DND-41 (cell line): ENCODE measurements at regions not wholly inside any gene's neighbourhood (a gene's known extent, or its start where the extent isn't known, plus 50 kb on each side); places are given as distances from the start of the nearest gene placed in this dataset.

Source experiments
- ATAC-seq: fragments of 200-7000 bp; cut with Tn5 transposase; 3 replicates; pipeline ENCODE4 v1.9.1; 2021; ENCODE audit warnings: low read depth; ENCODE audit not compliant: insufficient read depth
- DNase-seq: peaks from one replicate; pipeline ENCODE4 v3.0.0-alpha.2; 2020
- H2AFZ ChIP-seq: 2 replicates; pipeline ENCODE4 v1.6.0; 2012; ENCODE audit warnings: low read depth, low read length
- H3K27ac ChIP-seq: 2 replicates; pipeline ENCODE4 v1.5.1; 2012; ENCODE audit warnings: low read length, inconsistent platforms
- H3K27me3 ChIP-seq: fragments of 200-600 bp; sonication (generic); 2 replicates; pipeline ENCODE4 v1.6.0; 2012; ENCODE audit warnings: low read length, mild to moderate bottlenecking, inconsistent platforms; ENCODE audit not compliant: insufficient read depth, poor library complexity
- H3K36me3 ChIP-seq: 2 replicates; pipeline ENCODE4 v1.5.1; 2012; ENCODE audit warnings: low read length, inconsistent platforms; ENCODE audit not compliant: insufficient read depth
- H3K4me1 ChIP-seq: 2 replicates; pipeline ENCODE4 v1.5.1; 2012; ENCODE audit warnings: mild to moderate bottlenecking, low read length; ENCODE audit not compliant: insufficient read depth
- H3K4me2 ChIP-seq: 2 replicates; pipeline ENCODE4 v1.6.0; 2012; ENCODE audit warnings: mild to moderate bottlenecking, moderate library complexity, low read length, inconsistent platforms; ENCODE audit not compliant: insufficient read depth
- H3K4me3 ChIP-seq, 2 experiments: fragments of 200-600 bp in 1 of 2; shearing (Covaris generic) in 1 of 2; 2 replicates each; pipeline ENCODE4 v1.5.1; 2012 to 2016; ENCODE audit warnings: inconsistent platforms in 2 of 2, low read length in 2 of 2, mild to moderate bottlenecking in 2 of 2, low read depth in 1 of 2, moderate library complexity in 1 of 2
- H3K79me2 ChIP-seq: 2 replicates; pipeline ENCODE4 v1.6.0; 2012; ENCODE audit warnings: low read length, inconsistent platforms; ENCODE audit not compliant: insufficient read depth
- H3K9ac ChIP-seq: 2 replicates; pipeline ENCODE4 v1.6.0; 2012; ENCODE audit warnings: low read depth, mild to moderate bottlenecking, inconsistent platforms, low read length, moderate library complexity
- H3K9me3 ChIP-seq: 2 replicates; pipeline ENCODE4 v1.5.1; 2012; ENCODE audit warnings: low read length, moderate library complexity, mild to moderate bottlenecking, inconsistent platforms; ENCODE audit not compliant: insufficient read depth, severe bottlenecking
- H4K20me1 ChIP-seq: 2 replicates; pipeline ENCODE4 v1.6.0; 2012; ENCODE audit warnings: low read length; ENCODE audit not compliant: insufficient read depth
- EZH2 ChIP-seq: IDR thresholded peaks from 3 replicates; pipeline ENCODE4 v1.6.1; 2012; ENCODE audit warnings: borderline replicate concordance, low read depth, mild to moderate bottlenecking, moderate library complexity, low read length, inconsistent platforms; ENCODE audit not compliant: severe bottlenecking
- TF ChIP-seq, protein P1 (sequence below): IDR thresholded peaks from 2 replicates; pipeline ENCODE4 v1.5.1; 2012; ENCODE audit warnings: borderline replicate concordance, low read length, moderate library complexity, mild to moderate bottlenecking; ENCODE audit not compliant: poor library complexity, severe bottlenecking; ENCODE audit errors: extremely low read depth

DNA sequence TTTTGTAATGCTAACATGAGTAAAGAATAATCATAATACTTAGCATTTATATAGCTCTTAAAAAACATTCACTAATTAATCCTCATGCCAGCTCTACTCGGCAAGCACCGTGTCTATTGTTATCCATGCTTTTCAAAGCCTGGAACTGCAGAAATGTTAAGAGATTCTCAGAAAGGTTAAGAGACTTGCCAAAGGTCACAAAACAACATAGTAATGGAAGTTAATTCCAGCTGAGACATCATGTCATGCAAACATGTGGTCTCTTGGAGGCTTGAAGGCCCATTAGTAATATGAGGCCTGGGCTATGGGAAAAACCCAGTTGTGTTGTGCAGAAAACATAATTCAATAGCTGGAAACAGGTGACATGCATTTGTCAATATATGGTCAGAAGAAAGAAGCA is 389.9 kb upstream of the GOT2 start:
- Histone ChIP-seq H3K4me3 (no peak overlapping the region), H3K27me3 (no peaks in the 10 kb centered on the region), H3K27ac (no peak overlapping the region), H4K20me1 (no peaks in the 10 kb centered on the region), H3K36me3 (no peaks in the 10 kb centered on the region), H3K9me3 (no peaks in the 10 kb centered on the region), H2AFZ (no peak overlapping the region), H3K9ac (no peak overlapping the region), H3K4me1 (no peaks in the 10 kb centered on the region), H3K79me2 (no peaks in the 10 kb centered on the region), H3K4me2 (no peak overlapping the region)
- DNase-seq (no peak), ATAC-seq (no peak)
- no peak for TF ChIP-seq EZH2
- TF ChIP-seq, protein P1, sequence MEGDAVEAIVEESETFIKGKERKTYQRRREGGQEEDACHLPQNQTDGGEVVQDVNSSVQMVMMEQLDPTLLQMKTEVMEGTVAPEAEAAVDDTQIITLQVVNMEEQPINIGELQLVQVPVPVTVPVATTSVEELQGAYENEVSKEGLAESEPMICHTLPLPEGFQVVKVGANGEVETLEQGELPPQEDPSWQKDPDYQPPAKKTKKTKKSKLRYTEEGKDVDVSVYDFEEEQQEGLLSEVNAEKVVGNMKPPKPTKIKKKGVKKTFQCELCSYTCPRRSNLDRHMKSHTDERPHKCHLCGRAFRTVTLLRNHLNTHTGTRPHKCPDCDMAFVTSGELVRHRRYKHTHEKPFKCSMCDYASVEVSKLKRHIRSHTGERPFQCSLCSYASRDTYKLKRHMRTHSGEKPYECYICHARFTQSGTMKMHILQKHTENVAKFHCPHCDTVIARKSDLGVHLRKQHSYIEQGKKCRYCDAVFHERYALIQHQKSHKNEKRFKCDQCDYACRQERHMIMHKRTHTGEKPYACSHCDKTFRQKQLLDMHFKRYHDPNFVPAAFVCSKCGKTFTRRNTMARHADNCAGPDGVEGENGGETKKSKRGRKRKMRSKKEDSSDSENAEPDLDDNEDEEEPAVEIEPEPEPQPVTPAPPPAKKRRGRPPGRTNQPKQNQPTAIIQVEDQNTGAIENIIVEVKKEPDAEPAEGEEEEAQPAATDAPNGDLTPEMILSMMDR, result no peak

DNA sequence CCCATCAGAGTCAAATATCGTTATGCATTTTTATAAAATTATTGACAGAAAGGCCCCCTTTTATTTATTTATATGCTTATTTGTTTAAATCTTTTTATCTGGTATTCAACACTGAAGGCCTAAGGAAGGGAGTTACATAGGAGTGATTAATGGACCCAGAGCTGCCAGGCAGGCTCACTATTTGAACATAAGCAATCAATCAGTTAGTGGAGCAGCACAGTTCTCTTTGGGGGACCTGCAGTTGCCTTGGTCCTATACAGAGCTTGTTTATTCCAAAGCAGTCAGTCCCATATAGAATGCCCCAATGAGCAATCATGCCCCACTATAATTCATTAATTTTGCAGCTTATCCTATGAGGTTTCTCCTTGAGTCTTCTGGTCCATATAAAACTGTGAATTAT is 389.4 kb upstream of the GOT2 start:
- Histone ChIP-seq H3K4me3 (no peak overlapping the region), H3K9ac (no peak overlapping the region), H3K4me2 (no peak overlapping the region), H3K4me1 (no peaks in the 10 kb centered on the region), H2AFZ (no peak overlapping the region), H3K36me3 (no peaks in the 10 kb centered on the region), H4K20me1 (no peaks in the 10 kb centered on the region), H3K27ac (no peak overlapping the region), H3K9me3 (no peaks in the 10 kb centered on the region), H3K79me2 (no peaks in the 10 kb centered on the region), H3K27me3 (no peaks in the 10 kb centered on the region)
- TF ChIP-seq, protein P1, result no peak
- TF ChIP-seq EZH2, result no peak
- no peak for DNase-seq
- ATAC-seq, result no peak

DNA sequence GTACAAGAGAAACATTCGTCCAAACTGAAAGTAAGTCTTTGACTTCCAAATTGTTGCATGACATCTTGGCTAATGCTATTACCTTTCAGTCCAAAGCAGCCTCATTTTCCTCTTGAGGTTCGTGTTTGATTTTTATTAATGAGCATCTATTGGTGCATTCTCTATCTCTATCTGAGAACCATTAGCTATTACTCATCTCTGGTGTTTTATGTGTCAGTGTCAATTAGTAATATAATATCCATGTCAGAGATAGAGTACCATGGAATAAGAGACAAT is 388.1 kb upstream of the GOT2 start:
- Histone ChIP-seq H3K79me2 (no peaks in the 10 kb centered on the region), H3K9me3 (no peaks in the 10 kb centered on the region), H3K4me1 (no peaks in the 10 kb centered on the region), H3K27ac (no peak overlapping the region), H3K4me3 (no peak overlapping the region), H3K4me2 (no peak overlapping the region), H3K27me3 (no peaks in the 10 kb centered on the region), H2AFZ (no peak overlapping the region), H4K20me1 (no peaks in the 10 kb centered on the region), H3K9ac (no peak overlapping the region), H3K36me3 (no peaks in the 10 kb centered on the region)
- ATAC-seq, result no peak
- no peak for TF ChIP-seq EZH2
- TF ChIP-seq, protein P1, result no peak
- DNase-seq, result no peak

DNA sequence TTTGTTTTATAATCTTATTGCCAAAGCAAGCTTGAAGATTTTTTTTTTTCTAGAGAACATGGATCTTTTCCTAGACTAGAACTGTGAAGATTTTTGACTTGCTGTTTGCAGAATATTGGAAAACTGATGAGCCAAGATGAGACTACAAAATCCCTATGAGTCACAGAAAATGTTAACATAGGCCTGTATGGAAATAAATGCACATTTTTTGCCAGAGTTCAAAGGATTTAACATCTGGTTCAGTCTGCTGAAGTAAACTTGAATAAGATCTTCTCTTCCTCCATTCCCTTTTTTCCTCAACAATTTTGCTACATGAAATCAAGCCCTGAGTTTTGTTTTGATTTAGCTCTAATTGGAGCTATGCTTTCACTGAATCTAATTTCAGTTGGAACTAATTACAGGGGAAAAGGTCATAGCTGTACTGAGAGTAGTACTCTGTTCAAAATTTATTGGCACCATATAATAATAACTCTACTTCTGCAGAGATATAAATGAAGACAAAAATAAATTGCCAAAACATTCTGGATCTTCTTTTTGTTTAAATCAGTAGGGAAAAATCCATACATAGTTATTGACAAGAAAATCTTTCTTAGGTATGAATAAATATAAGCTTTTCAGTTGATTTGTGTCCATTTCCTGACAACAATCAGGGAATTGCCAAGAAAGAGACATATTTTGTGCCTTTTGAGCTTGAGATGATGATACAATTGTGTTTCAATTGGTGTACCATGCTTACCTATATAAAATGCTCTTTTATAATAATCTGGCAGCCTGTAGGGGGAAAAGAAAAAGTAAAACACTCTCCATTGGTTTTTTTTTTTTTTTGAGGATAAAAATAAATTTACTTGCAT is 387.5 kb upstream of the GOT2 start:
- Histone ChIP-seq H3K27ac (no peak overlapping the region), H3K27me3 (no peaks in the 10 kb centered on the region), H2AFZ (no peak overlapping the region), H3K4me1 (no peaks in the 10 kb centered on the region), H3K9me3 (no peaks in the 10 kb centered on the region), H3K4me3 (no peak overlapping the region), H4K20me1 (no peaks in the 10 kb centered on the region), H3K36me3 (no peaks in the 10 kb centered on the region), H3K4me2 (no peak overlapping the region), H3K79me2 (no peaks in the 10 kb centered on the region), H3K9ac (no peak overlapping the region)
- no peak for TF ChIP-seq EZH2
- TF ChIP-seq, protein P1, result no peak
- DNase-seq, result no peak
- no peak for ATAC-seq
